HG02759 (cell line): ENCODE measurements at regions not wholly inside any gene's neighbourhood (a gene's known extent, or its start where the extent isn't known, plus 50 kb on each side); places are given as distances from the start of the nearest gene placed in this dataset.
"Not testable (repeated sequence)": the region's sequence is repeated elsewhere in the genome, so short reads cannot be mapped to it uniquely, and the experiment has no call there.

Source experiments
- ATAC-seq: cut with Tn5 transposase; IDR thresholded peaks from one replicate; pipeline ENCODE4 v1.9.1; 2021; ENCODE audit warnings: mild to moderate bottlenecking, moderate library complexity; ENCODE audit not compliant: unreplicated experiment

DNA sequence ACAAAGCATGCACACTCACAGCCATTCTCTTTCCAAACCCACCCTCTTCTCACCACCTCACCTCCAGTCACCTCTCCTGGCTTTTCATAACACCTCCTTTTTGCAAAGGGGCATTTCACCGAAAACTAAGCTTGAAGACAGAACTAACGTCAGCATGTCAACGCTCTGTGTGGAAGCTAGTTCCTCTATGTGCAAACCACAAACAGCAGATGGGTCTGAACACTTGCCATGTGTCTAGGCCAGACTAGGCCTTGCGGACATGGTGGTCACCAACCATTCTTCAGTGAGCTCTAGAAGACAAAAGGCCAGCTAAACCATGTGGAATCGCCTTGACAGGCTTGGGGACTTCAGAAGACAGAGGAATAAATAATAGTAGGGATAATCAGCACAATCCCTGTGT is 148.5 kb downstream of the TXNL1 start:
- ATAC-seq = no peak

DNA sequence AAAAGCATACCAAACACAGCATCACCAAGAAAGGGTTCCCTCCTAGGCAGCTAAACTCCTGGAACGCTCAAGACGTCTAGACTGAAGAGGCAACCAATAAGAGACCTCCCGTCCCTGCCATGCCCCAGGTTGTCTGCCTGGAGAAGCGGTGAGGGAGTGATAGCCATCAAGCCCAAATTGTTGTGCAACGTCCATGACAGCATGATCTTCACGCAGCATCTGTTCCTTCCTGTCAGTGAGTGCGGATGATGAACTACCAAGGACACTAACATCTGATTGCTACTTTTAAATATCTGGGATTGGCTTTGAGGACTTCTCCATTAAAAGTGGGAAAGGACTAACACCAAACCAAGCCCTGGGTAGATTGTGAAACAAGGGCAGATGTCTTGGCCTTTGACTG is 149.7 kb downstream of the TXNL1 start:
- ATAC-seq = no peak

DNA sequence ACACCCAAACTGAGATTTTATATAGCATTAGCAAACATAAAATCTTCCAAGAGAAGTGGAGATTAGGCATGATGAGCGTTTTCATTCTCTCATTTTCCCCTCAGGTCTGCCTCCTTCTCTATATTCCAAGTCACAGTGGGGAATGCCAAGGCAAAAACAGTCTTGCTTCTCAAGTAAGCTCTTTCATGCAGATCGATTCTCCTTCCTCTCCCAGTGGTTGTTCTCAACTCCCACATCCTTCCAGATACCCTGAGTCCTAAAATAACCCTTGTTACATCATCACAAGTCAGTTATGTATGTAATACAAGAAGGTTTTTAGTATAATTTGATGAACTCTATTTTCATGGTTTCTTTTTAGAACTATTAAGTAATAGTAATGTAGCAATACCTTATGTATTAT is 150.6 kb downstream of the TXNL1 start:
- ATAC-seq = no peak

DNA sequence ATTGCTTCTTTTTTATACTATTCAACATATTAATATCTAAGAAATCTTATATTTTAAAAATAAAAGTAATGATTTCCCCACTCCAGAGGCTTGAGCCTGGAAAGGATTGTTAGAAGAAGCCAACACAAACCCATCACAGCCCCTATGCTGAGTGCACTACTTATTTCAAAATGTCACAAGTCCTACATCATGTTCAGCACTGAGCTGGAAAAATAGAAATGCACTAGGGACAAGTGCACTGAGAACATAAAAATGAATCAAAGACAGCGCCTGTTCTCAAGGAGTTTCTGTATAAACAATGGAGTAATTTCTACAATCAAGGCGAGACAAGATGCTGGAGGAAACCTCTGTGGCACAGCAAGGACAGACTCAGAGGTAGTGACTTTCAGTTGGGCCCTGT is 155.0 kb downstream of the TXNL1 start:
- ATAC-seq = no peak

DNA sequence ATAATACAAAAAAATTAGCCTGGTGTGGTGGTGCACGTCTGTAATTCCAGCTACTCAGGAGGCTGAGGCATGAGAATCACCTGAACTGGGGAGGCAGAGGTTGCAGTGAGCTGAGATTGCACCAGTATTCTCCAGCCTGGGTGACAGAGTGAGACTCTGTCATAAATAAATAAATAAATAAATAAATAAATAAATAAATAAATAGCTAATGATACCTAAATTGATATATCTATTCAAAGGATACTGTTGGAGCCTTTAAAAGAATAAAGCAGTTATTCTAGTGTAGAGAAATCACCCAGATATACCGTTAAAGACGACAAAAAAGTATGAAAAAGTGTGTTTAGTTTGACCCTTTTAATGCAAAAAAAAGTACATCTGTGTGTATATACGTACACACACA is 155.6 kb downstream of the TXNL1 start:
- ATAC-seq = not testable (repeated sequence)

DNA sequence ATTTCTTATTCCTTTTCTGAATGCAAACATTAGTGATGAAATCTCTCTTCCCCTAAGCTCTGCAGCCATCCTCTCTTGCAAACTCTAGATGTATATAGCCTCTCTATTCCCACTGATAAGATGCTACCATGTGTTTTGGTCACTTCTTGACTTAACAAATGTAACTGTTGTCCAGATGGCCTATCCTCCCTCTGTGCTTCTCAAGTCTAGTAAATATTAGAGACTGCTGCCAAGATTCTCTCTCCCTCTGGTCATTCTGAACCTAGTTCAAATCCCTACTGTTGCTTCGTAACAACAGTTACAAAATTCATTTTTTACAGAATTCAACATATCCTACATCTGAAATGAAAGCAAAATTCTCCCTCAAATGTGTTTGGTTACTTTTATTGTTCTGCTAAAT is 156.6 kb downstream of the TXNL1 start:
- no peak for ATAC-seq

DNA sequence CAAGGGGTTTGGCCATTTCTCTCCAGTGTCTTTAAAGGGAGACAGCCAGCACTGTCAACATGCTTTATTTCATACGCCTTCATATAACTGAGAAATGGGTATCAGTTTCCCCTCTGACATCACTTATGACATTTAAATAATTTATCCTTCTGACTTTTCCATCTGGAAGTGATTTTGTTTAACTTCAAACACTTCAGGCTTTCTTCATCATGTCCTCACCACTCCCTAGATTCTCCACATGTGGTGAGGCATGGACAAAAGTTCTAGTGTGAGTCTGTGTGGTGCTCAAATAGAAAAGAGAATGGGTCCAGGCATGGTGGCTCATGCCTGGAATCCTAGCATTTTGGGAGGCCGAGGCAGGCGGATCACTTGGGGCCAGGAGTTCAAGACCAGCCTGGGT is 158.6 kb downstream of the TXNL1 start:
- ATAC-seq = no peak

DNA sequence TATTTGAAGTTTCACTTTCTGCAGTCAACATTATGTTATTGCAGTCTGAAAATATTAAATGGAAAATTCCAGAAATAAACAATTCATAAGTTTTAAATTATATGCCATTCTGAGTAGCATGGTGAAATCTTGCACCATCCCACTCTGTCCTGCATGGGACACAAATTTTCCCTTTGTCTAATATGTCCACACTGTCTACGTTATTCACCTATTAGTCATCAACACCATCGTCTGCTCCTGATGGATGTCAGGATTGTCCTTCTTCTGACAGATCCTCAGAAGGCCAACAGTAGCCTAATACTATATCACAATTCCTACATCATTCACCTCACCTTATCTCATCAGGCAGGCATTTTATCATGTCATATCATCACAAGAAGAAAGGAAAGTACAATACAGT is 163.1 kb downstream of the TXNL1 start:
- no peak for ATAC-seq

DNA sequence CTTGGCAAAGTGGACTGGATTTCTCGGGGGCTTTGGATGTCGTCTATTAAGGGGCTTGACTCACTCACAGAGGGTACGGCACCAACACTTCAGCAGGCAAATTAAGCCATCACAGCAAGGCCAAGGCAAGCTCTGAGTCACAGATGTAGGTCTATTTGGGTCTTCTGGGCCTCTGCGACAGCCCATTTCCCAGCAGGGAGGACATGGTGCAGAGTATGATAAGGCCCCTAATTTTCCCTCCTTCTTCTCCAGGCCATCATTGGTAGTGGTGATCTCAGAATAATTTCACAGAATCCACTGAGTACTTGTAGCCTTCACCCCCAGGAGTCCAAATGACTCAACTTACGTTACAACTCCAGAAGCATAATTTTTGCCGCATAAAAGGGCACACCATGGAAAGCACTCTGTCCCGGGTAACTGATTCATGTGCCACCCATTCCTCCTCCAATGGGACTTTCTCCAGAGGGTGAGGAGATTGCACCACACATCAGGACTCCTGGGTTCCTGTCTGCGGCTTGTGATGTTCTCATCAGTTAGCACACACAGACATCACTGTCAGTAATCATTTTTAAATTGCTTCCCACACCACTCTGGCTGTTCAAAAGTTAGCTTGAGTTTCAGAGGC is 164.9 kb downstream of the TXNL1 start:
- no peak for ATAC-seq

DNA sequence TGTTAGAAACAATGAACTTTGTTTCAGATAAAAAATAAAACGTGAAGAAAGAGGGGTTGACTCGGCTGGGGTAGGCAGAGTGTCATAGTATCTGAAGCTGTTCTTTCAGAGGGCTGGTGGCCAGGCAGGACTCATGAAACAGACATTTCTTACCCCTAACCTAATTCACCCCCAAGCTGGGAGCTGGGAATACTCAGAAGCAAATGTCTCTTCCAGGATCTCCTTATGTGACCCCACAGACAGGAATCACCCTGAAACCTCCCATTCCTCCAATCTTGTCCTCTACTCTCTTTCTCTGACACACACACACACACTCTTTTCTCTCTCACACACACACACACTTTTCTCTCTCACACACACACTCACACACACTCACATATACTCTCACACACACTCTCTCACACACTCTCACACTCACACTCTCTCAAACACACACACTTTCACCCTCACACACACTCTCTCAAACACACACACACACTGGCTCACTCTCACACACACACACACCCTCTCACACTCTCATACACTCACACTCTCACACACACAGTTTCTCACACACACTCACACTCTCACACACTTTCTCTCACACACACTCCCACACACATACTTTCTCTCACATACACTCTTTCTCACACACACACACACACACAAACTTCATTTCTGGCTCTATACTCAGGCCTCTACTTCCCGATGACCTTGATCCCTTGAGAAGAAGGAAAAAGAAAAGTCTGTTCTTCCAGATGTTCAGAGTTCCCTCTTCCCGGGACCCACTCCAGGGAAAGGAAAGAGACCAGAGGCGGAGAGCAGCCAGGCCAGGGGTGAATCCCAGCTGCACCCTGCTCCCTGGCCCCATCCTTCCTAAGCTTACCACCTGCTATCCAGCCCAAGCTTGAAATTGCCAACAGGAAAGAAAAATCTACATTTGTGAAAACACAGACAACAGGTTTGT is 167.7 kb downstream of the TXNL1 start:
- no peak for ATAC-seq

DNA sequence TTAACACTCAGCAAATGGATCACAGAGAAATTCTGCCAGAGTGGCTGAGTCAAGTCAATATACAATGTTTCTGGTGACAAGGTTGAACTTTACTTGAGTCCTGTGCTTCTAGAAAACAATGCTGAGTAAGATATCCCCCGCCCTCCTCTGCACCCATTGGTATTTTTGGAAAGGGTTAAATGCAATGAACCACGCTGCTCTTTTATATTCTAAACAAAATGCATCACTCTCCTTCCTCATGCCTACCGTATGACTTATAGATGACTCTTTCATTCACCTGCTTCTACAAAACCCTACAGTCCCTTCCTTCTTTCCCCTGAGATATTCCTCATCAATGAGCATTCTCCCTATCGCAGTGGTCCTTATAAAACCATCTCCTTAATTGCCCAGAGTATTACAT is 168.8 kb downstream of the TXNL1 start:
- ATAC-seq = no peak

DNA sequence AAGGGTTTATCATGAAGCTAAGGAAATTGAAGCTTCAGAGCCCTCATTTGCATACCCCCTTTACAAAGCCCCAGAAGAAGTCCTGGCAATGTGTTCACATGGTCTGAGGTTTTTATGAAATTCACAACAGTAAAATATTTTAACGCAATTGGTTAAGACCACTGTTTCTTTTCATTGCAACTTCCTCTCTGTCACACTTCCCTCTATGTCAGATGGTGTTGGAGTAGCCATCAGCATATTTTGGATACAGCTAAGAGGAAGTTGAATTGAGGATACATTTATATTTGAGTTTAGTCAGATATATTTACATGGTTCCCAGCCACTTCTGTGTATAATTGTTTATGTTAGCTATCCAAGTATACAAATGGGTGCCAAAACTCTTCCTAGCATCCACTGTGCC is 170.0 kb downstream of the TXNL1 start:
- ATAC-seq = no peak

DNA sequence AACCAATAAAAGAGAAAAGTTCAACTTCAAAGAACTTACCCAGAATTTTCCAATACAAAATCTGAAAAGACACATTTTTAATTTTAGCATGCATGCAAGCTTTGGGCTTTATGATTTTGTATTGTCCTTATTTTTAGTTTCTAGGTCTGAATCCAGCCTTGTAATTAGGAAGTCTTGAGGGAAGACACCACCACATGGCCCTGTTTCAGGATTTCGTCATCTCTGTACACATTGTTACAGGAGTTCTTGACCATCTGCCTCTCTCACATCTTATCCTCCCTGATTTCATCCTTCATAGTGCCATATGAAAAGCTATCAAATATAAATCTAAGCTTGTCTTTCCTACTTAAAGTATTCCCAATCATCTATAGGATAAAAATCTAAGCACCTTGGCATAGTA is 176.1 kb downstream of the TXNL1 start:
- no peak for ATAC-seq

DNA sequence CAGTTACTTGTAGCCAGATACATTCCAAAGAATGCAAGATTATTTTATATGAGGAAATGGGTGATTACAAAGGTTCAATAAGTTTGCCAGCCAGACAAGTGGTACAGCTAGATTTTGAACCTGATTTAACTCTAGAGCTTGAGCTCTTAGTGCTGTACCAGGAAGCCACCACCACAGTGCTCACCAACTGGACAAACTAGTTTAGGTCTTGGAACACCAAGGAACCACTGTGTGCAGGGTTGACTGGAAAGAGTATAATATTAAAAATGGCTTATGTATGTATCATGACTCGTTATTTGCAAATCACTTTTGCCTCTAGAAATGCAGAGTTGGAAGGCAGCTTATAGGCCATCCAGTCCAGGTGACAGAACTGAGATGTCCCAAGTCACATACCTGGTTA is 177.2 kb downstream of the TXNL1 start:
- no peak for ATAC-seq

DNA sequence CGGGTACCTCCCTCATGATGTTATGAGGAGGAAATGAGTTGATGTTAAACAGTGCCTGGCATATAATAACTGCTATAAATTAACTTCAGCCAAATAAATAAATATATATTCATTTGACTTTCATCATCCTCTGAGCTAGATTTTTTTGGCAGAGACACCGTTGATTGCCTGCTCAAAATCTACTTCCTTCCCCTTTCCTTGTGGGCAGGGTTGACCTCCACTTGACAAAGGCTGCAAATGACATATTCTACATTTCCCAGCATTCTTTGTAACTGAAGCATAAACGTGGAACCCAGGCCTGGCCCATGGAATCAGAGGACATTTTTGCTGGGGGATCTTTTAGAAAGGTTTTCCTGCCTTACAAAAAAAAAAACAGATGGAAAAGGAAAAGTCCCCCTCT is 177.8 kb downstream of the TXNL1 start:
- ATAC-seq = no peak

DNA sequence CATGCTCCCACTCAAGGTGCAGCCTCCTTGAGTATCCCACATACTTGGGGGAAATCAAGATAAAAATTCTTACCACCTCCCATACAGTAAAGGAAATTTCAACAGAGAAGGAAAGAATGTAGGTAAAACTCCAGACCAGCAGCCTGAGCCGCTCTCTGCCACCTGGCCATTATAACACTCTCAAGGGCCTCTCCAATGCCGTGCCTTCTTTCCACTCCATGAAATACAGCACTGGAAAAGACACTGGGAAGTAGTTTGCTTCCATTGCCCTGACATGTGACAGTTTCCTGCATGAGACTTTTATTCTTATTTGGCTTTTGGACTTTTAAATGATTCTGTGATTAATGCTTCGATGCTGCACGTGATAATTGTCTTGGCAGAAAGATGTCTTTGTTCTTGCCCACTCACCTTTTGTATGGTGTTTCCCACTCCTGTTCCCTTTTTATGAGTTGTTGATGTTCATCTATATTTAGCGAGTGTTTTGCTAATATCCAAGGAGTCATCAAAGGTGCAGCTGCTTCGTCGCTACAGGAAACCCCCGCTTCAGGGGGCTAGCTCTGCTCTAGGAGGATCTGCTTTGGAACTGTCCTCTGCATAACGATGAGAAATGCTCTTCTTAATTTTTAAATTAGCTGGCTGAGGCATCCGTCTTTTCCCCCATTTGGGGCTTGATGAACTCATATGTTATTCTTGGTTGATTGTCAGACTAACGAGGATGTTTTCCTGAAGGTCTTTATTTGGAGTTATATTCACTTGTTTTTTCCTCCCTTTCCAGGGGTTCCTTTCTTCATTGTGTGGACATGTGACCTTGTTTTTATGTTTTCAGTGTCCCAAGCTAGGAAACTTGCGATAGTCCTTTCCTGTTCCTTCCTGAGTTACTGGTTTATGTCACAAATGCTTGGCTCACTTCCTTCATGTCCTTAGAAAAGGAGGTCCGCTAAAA is 179.4 kb downstream of the TXNL1 start:
- ATAC-seq = no peak

DNA sequence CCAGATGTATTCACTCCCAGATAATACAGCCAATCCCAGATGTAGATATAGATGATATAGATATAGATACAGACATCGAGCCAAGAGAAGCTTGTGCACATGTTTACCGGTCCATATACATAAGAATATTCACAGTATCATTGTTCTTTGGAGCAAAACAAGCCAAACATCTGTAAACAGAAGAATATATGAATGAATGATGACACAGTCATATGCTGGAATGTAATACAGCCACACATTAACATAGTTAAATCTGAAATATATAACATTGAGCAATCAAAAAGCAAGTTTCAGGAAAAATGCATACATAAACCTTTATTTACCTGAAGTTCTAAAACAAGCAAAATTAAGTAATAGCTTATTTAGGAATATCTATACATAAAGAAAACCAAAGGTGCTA is 182.5 kb downstream of the TXNL1 start:
- no peak for ATAC-seq

DNA sequence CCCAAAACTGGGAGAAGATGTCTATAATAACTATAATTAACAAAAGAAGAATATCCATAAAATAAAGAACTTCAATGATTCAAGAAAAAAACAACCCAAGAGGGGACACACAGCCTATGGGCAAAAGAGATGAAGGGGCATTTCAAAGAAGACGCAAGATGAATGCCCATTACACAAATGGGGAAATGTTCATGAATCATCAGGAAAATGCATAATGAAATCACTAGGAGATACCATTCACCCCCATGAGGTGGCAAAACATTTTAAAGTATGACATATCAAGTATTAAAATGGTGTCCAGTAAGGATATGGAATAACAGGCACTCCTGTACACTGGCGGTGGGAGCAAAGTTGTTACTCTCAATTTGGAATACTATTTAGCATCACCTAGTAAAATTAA is 183.3 kb downstream of the TXNL1 start:
- ATAC-seq = no peak

DNA sequence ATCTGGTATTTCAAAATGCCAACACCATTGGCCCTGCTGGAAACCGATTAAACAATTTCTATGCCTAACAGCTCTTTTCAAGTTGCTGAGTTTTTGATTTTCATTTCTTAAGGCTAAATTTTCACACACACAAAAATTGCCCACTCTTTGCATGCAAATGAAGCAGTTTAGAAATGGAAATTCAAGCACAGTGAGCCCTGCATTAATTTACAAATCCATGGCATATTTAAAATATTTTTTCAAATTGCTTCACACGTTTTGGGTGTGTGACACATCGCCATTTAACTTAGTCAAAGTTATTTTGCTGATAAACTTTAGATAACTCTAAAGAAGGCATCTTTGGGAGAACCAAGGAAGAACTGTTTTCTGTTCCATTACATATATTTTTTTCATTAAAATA is 184.8 kb downstream of the TXNL1 start:
- no peak for ATAC-seq

DNA sequence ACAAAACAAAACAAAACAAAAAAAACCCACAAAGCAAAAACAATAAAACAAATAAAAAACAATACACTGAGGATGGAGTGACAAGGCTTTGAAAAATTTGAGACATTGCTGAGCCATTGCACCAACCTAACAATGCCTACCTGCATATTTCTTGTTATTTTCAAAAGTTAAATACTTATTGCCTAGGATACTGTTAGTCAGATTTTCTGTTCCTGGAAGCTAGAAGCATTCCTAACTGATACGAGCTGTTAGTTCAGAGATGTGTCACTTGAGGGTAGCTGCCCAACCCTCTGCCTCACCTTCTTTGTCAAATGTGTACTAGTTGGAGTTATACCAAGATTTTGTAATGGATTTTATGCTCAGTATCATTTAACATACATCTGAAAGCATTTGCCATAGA is 187.2 kb downstream of the TXNL1 start:
- no peak for ATAC-seq

DNA sequence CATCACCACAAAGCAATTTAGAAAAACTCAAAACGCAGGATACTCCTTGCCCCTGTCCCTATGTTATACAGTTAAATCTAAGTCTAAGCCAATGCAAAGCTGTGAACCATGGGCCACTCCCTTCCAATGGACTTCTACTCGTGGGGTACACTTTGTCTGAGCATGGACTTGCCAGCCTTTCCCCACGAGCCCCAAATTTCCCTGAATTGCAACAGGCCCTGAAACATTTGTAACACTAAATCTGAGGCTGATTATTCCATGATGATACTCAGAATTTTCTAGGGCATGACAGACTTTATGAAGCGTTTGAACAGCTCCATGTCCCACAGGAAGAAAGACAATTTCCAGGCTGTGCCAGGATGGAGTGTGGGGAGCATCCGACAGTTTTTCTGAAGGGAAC is 189.6 kb downstream of the TXNL1 start:
- no peak for ATAC-seq
